H1 (cell line): ENCODE measurements at regions not wholly inside any gene's neighbourhood (a gene's known extent, or its start where the extent isn't known, plus 50 kb on each side); places are given as distances from the start of the nearest gene placed in this dataset.

ENCODE experiments used
- CTCF ChIA-PET: fragments of 300-600 bp; sonication (Branson Sonifier 250); formaldehyde crosslinking; loops from one replicate; lab custom pipeline; 2021; ENCODE audit not compliant: partially characterized antibody; lab: Charles Lee
- POLR2A ChIA-PET: fragments of 300-600 bp; sonication (Branson Sonifier 250); formaldehyde crosslinking; loops from one replicate; lab custom pipeline; 2021; ENCODE audit warnings: inconsistent platforms; ENCODE audit not compliant: partially characterized antibody; lab: Charles Lee
- DNase-seq, 2 experiments: peaks; one replicate each; pipeline versions ENCODE4 v3.0.0 to v3.0.0-alpha.2; 2010 to 2022; ENCODE audit warnings: low spot score in 2 of 2, low read depth in 1 of 2, mixed read lengths in 1 of 2
- FAIRE-seq: peaks from 2 replicates; lab custom pipeline; 2011; peaks lifted over from hg19 to GRCh38; lab: Jason Lieb, UNC
- H2AFZ ChIP-seq: 2 replicates; pipeline ENCODE4 v1.8.1; 2012; ENCODE audit warnings: low read length, inconsistent platforms
- H2AK5ac ChIP-seq: 2 replicates; pipeline ENCODE4 v1.6.1; 2013; ENCODE audit warnings: low read depth, low read length
- H2BK120ac ChIP-seq: replicated peaks from 2 replicates; pipeline ENCODE3; 2013; ENCODE audit warnings: low read depth, low read length, inconsistent platforms
- H2BK12ac ChIP-seq: 2 replicates; pipeline ENCODE4 v1.6.1; 2013; ENCODE audit warnings: low read depth, low read length
- H2BK15ac ChIP-seq: 2 replicates; pipeline ENCODE4 v1.6.1; 2013; ENCODE audit warnings: low read length
- H2BK20ac ChIP-seq: 2 replicates; pipeline ENCODE4 v1.6.1; 2013; ENCODE audit warnings: low read length
- H2BK5ac ChIP-seq: 2 replicates; pipeline ENCODE4 v1.6.1; 2013; ENCODE audit warnings: low read depth, low read length
- H3K14ac ChIP-seq: 2 replicates; pipeline ENCODE4 v1.6.1; 2013; ENCODE audit warnings: inconsistent platforms; ENCODE audit not compliant: insufficient read length
- H3K18ac ChIP-seq: 2 replicates; pipeline ENCODE4 v1.6.1; 2013; ENCODE audit warnings: low read length; ENCODE audit errors: extremely low read depth
- H3K23ac ChIP-seq: 2 replicates; pipeline ENCODE4 v1.6.1; 2013; ENCODE audit warnings: inconsistent platforms; ENCODE audit not compliant: insufficient read length
- H3K23me2 ChIP-seq: 2 replicates; pipeline ENCODE4 v1.6.1; 2013; ENCODE audit warnings: low read depth, low read length
- H3K27ac ChIP-seq: 2 replicates; pipeline ENCODE4 v1.6.1; 2011; ENCODE audit warnings: low read depth, low read length, inconsistent platforms
- H3K27me3 ChIP-seq, 4 experiments: replicated peaks in 1 of 4; 1 replicate in 1 of 4; 2 replicates in 3 of 4; pipeline versions ENCODE4 v1.6.1 to v1.8.1; 2011 to 2013; ENCODE audit warnings: low read length in 3 of 4, mild to moderate bottlenecking in 3 of 4, inconsistent platforms in 2 of 4, mixed read lengths in 2 of 4, moderate library complexity in 1 of 4; ENCODE audit not compliant: control insufficient read depth in 3 of 4, insufficient read depth in 3 of 4; ENCODE audit errors: extremely low read depth in 1 of 4
- H3K36me3 ChIP-seq, 4 experiments: 2 replicates each; pipeline versions ENCODE4 v1.6.1 to v1.8.1; 2011 to 2013; ENCODE audit warnings: mild to moderate bottlenecking in 4 of 4, low read length in 3 of 4, moderate library complexity in 2 of 4, control low read depth in 1 of 4, inconsistent platforms in 1 of 4; ENCODE audit not compliant: insufficient read depth in 4 of 4, control insufficient read depth in 2 of 4
- H3K4ac ChIP-seq: replicated peaks from 2 replicates; pipeline ENCODE3; 2013; ENCODE audit warnings: low read length, low read depth, mixed read lengths, inconsistent platforms; ENCODE audit not compliant: insufficient read length
- H3K4me1 ChIP-seq, 4 experiments: replicated peaks in 1 of 4; 1 replicate in 1 of 4; 2 replicates in 3 of 4; pipeline versions ENCODE4 v1.6.1 to v1.8.1; 2011 to 2013; ENCODE audit warnings: low read length in 3 of 4, inconsistent platforms in 2 of 4, mixed read lengths in 1 of 4; ENCODE audit not compliant: insufficient read depth in 4 of 4, control insufficient read depth in 3 of 4
- H3K4me2 ChIP-seq, 2 experiments: 2 replicates each; pipeline versions ENCODE4 v1.6.1 to v1.8.1; 2011 to 2013; ENCODE audit warnings: low read depth in 2 of 2, low read length in 2 of 2, control low read depth in 1 of 2, inconsistent platforms in 1 of 2, mild to moderate bottlenecking in 1 of 2; ENCODE audit not compliant: insufficient read depth in 1 of 2
- H3K4me3 ChIP-seq, 4 experiments: fragments of 200-600, 300-600 bp in 1 of 4; sonication (generic), shearing (Covaris generic), sonication (Bioruptor Twin) in 1 of 4; 2 replicates each; pipeline versions ENCODE4 v1.5.1 to v1.8.1; 2011 to 2016; ENCODE audit warnings: low read length in 4 of 4, low read depth in 3 of 4, control low read depth in 2 of 4, inconsistent platforms in 2 of 4, mild to moderate bottlenecking in 2 of 4, mixed read lengths in 1 of 4, moderate library complexity in 1 of 4; ENCODE audit not compliant: insufficient read depth in 2 of 4; ENCODE audit errors: extremely low read depth in 1 of 4
- H3K56ac ChIP-seq: replicated peaks from 2 replicates; pipeline ENCODE3; 2013; ENCODE audit warnings: low read depth, mild to moderate bottlenecking, mixed read lengths, low read length, inconsistent platforms; ENCODE audit not compliant: insufficient read length
- H3K79me1 ChIP-seq: 2 replicates; pipeline ENCODE4 v1.6.1; 2013; ENCODE audit warnings: low read depth, low read length, control low read depth
- H3K79me2 ChIP-seq, 2 experiments: 2 replicates each; pipeline versions ENCODE4 v1.6.1 to v1.8.1; 2012 to 2013; ENCODE audit warnings: low read length in 2 of 2, mild to moderate bottlenecking in 2 of 2, inconsistent platforms in 1 of 2; ENCODE audit not compliant: insufficient read depth in 2 of 2, control insufficient read depth in 1 of 2
- H3K9ac ChIP-seq, 4 experiments: replicated peaks in 1 of 4; 1 replicate in 1 of 4; 2 replicates in 3 of 4; pipeline versions ENCODE4 v1.6.1 to v1.8.1; 2011 to 2013; ENCODE audit warnings: low read depth in 3 of 4, low read length in 3 of 4, control low read depth in 2 of 4, mild to moderate bottlenecking in 2 of 4, moderate library complexity in 2 of 4, inconsistent platforms in 1 of 4; ENCODE audit errors: extremely low read depth in 1 of 4
- H3K9me3 ChIP-seq, 2 experiments: 2 replicates each; pipeline versions ENCODE4 v1.6.1 to v1.8.1; 2012 to 2013; ENCODE audit warnings: mild to moderate bottlenecking in 2 of 2, moderate library complexity in 2 of 2, control low read depth in 1 of 2, inconsistent platforms in 1 of 2, low read depth in 1 of 2, low read length in 1 of 2, mixed read lengths in 1 of 2; ENCODE audit not compliant: insufficient read depth in 2 of 2
- H4K20me1 ChIP-seq, 2 experiments: replicated peaks in 1 of 2; 2 replicates each; pipeline versions ENCODE3 to v1.8.1; 2011 to 2013; ENCODE audit warnings: inconsistent platforms in 2 of 2, low read length in 2 of 2, mild to moderate bottlenecking in 1 of 2; ENCODE audit not compliant: insufficient read depth in 2 of 2, control insufficient read depth in 1 of 2
- H4K5ac ChIP-seq: 2 replicates; pipeline ENCODE4 v1.6.1; 2013; ENCODE audit warnings: low read length, low read depth, mixed read lengths, inconsistent platforms; ENCODE audit not compliant: insufficient read length
- H4K8ac ChIP-seq: 2 replicates; pipeline ENCODE4 v1.8.0; 2013; ENCODE audit warnings: mild to moderate bottlenecking, moderate library complexity, low read length, inconsistent platforms; ENCODE audit not compliant: insufficient read depth; ENCODE audit errors: extremely low read depth
- H4K91ac ChIP-seq: replicated peaks from 2 replicates; pipeline ENCODE3; 2013; ENCODE audit warnings: low read length, mixed read lengths, inconsistent platforms; ENCODE audit not compliant: insufficient read length
- ATF2 ChIP-seq: IDR thresholded peaks from 2 replicates; pipeline ENCODE4 v1.6.1; 2012; ENCODE audit warnings: low read length, inconsistent platforms
- CBX5 ChIP-seq: fragments of 300-800, 300-1000 bp; sonication (generic); IDR thresholded peaks from 2 replicates; pipeline ENCODE4 v1.7.1; 2016; ENCODE audit warnings: antibody characterized with exemption, low read length, low read depth
- CREB1 ChIP-seq: IDR thresholded peaks from 2 replicates; pipeline ENCODE4 v1.6.1; 2012; ENCODE audit warnings: inconsistent platforms
- CTBP2 ChIP-seq: IDR thresholded peaks from 2 replicates; pipeline ENCODE4 v1.7.0; 2011; ENCODE audit warnings: borderline replicate concordance, mild to moderate bottlenecking, moderate library complexity, mixed read lengths, low read length; ENCODE audit not compliant: insufficient read depth, insufficient read length
- CTCF ChIP-seq, 3 experiments: IDR thresholded peaks; 1 replicate in 2 of 3; 2 replicates in 1 of 3; pipeline versions ENCODE4 v1.5.1 to v1.6.1; 2011; ENCODE audit warnings: low read length in 3 of 3, mild to moderate bottlenecking in 3 of 3, inconsistent platforms in 2 of 3, low read depth in 1 of 3, moderate library complexity in 1 of 3; ENCODE audit not compliant: insufficient read depth in 1 of 3; ENCODE audit errors: control extremely low read depth in 1 of 3
- POLR2AphosphoS5 ChIP-seq: IDR thresholded peaks from 2 replicates; pipeline ENCODE4 v1.6.1; 2011; ENCODE audit warnings: low read depth, low read length
- POU5F1 ChIP-seq: IDR thresholded peaks from 2 replicates; pipeline ENCODE4 v1.6.1; 2011; ENCODE audit warnings: low read depth, mild to moderate bottlenecking, low read length, moderate library complexity
- RXRA ChIP-seq: IDR thresholded peaks from 2 replicates; pipeline ENCODE4 v1.6.1; 2011; ENCODE audit warnings: low read depth, mild to moderate bottlenecking, low read length, moderate library complexity; ENCODE audit not compliant: insufficient read depth
- TEAD4 ChIP-seq: IDR thresholded peaks from 2 replicates; pipeline ENCODE4 v1.6.1; 2012; ENCODE audit warnings: low read depth, low read length, inconsistent platforms, mixed read lengths
- WGBS, 2 experiments: shearing (Covaris generic) in 1 of 2; methylation state at CpG; one replicate each; pipeline versions ENCODE4 v1.1.6 to v1.1.7; 2013 to 2015; ENCODE audit warnings: low lambda C conversion rate in 2 of 2, mixed read lengths in 2 of 2, inconsistent platforms in 1 of 2, low coverage in 1 of 2, missing lambda C conversion rate in 1 of 2; ENCODE audit not compliant: insufficient replicate concordance in 2 of 2, insufficient coverage in 1 of 2, insufficient read length in 1 of 2; ENCODE audit errors: extremely low coverage in 1 of 2, missing lambda C conversion rate in 1 of 2; 5-methylcytosine and 5-hydroxymethylcytosine counted together

- Histone ChIP-seq H2BK5ac (no peak overlapping the region), H2AFZ (peak overlapping the region; percentile 47; the same call in 1 of the 2 replicates), H4K20me1 (no peaks in the 10 kb centered on the region), H3K36me3 (no peaks in the 10 kb centered on the region), H4K5ac (no peak overlapping the region), H2BK120ac (no peak overlapping the region), H4K91ac (no peak overlapping the region), H2BK15ac (no peak overlapping the region), H3K4ac (no peak overlapping the region), H3K27ac (no peak overlapping the region), H2AK5ac (no peak overlapping the region), H3K9me3 (no peaks in the 10 kb centered on the region), H3K56ac (no peak overlapping the region), H3K18ac (no peak overlapping the region), H3K23me2 (no peaks in the 10 kb centered on the region), H3K79me2 (no peaks in the 10 kb centered on the region), H3K4me1 (peaks cover 0 to 5% (median 0%) of the 10 kb centered on the region in 4 experiments; a peak in 1 of 7 replicates), H3K27me3 (no peaks in the 10 kb centered on the region), H3K4me3 (no peak overlapping the region), H3K9ac (no peak overlapping the region), H3K23ac (no peak overlapping the region), H2BK12ac (no peak overlapping the region), H4K8ac (no peak overlapping the region), H3K79me1 (no peaks in the 10 kb centered on the region), H3K4me2 (no peak overlapping the region), H3K14ac (no peak overlapping the region), H2BK20ac (no peak overlapping the region)
- no peak for FAIRE-seq
- CTCF ChIA-PET, result no interaction called here
- WGBS, 2 experiments, result 37% methylated on average over 2 of the region's 2 CpGs; no CpG with 5 or more reads in 1 of the 2 experiments
- POLR2A ChIA-PET, result no interaction called here
- no peak for DNase-seq
- TF ChIP-seq CREB1 (no peak), CBX5 (no peak), CTCF (IDR thresholded peaks at IDR 0.05; ENCODE audit: control extremely low read depth in 1 of 3, insufficient read depth in 1 of 3, low read depth in 1 of 3, low read length in 3 of 3) (no peak), POLR2AphosphoS5 (no peak), CTBP2 (no peak), RXRA (no peak), POU5F1 (no peak), ATF2 (no peak), TEAD4 (no peak)
Measured at GRCh38 chr3:166743481-166744134, 636.5 kb downstream of the ZBBX start.
